ENCODE measurements at regions not wholly inside any gene's neighbourhood (a gene's known extent, or its start where the extent isn't known, plus 50 kb on each side); places are given as distances from the start of the nearest gene placed in this dataset.

- no peaks in the 10 kb centered on the region for H3F3A ChIP-seq (ENCODE audit: insufficient read depth)
- H2AFZ ChIP-seq (ENCODE audit: low read depth, low read length, severe bottlenecking): no peak overlapping the region
- H3K27ac ChIP-seq (ENCODE audit: low read depth, low read length): no peak overlapping the region
- no peak overlapping the region for H3K9ac ChIP-seq (ENCODE audit: low read length)
- H3K79me2 ChIP-seq (ENCODE audit: insufficient read depth, low read length): no peaks in the 10 kb centered on the region
- no peaks in the 10 kb centered on the region for H3K27me3 ChIP-seq (ENCODE audit: low read length)
- no peaks in the 10 kb centered on the region for H4K20me1 ChIP-seq (ENCODE audit: low read depth, low read length)
- no peaks in the 10 kb centered on the region for H3K36me3 ChIP-seq (ENCODE audit: low read length)
- TF ChIP-seq EZH2phosphoT487 (conservative IDR thresholded peaks at IDR 0.05; ENCODE audit: low read length): no peak
- no peak for TF ChIP-seq CTCF (IDR thresholded peaks at IDR 0.05; ENCODE audit: insufficient read depth, low read length, poor library complexity, severe bottlenecking)
- no peak overlapping the region for H3K4me3 ChIP-seq (ENCODE audit: insufficient read depth, low read length, poor library complexity, severe bottlenecking)
- no peaks in the 10 kb centered on the region for H3K9me2 ChIP-seq (replicated peaks; ENCODE audit: insufficient read depth, low read length)
- no peaks in the 10 kb centered on the region for H3K9me3 ChIP-seq (ENCODE audit: insufficient read depth, low read length)
- no peak overlapping the region for H3K4me2 ChIP-seq (ENCODE audit: low read depth, low read length, poor library complexity, severe bottlenecking)
Observed at GRCh38 chr5:103424026-103424425, 138.6 kb downstream of the NUDT12 start.

GRCh38 chr5:103422756-103423155 is 139.8 kb downstream of the NUDT12 start:
- H3K27me3 ChIP-seq (ENCODE audit: low read length): no peaks in the 10 kb centered on the region
- no peaks in the 10 kb centered on the region for H3K36me3 ChIP-seq (ENCODE audit: low read length)
- H3K79me2 ChIP-seq (ENCODE audit: insufficient read depth, low read length): no peaks in the 10 kb centered on the region
- H2AFZ ChIP-seq (ENCODE audit: low read depth, low read length, severe bottlenecking): no peak overlapping the region
- no peak overlapping the region for H3K4me3 ChIP-seq (ENCODE audit: insufficient read depth, low read length, poor library complexity, severe bottlenecking)
- H4K20me1 ChIP-seq (ENCODE audit: low read depth, low read length): no peaks in the 10 kb centered on the region
- no peak for TF ChIP-seq CTCF (IDR thresholded peaks at IDR 0.05; ENCODE audit: insufficient read depth, low read length, poor library complexity, severe bottlenecking)
- TF ChIP-seq EZH2phosphoT487 (conservative IDR thresholded peaks at IDR 0.05; ENCODE audit: low read length): no peak
- no peaks in the 10 kb centered on the region for H3F3A ChIP-seq (ENCODE audit: insufficient read depth)
- no peak overlapping the region for H3K4me2 ChIP-seq (ENCODE audit: low read depth, low read length, poor library complexity, severe bottlenecking)
- no peaks in the 10 kb centered on the region for H3K9me2 ChIP-seq (replicated peaks; ENCODE audit: insufficient read depth, low read length)
- H3K27ac ChIP-seq (ENCODE audit: low read depth, low read length): no peak overlapping the region
- H3K9me3 ChIP-seq (ENCODE audit: insufficient read depth, low read length): no peaks in the 10 kb centered on the region
- H3K9ac ChIP-seq (ENCODE audit: low read length): no peak overlapping the region

GRCh38 chr5:103414604-103415003 is 148.0 kb downstream of the NUDT12 start:
- Histone ChIP-seq H3K27me3 (ENCODE audit: low read length) (no peaks in the 10 kb centered on the region), H3K36me3 (ENCODE audit: low read length) (no peaks in the 10 kb centered on the region), H3K79me2 (ENCODE audit: insufficient read depth, low read length) (no peaks in the 10 kb centered on the region), H3F3A (ENCODE audit: insufficient read depth) (no peaks in the 10 kb centered on the region), H3K9me2 (replicated peaks; ENCODE audit: insufficient read depth, low read length) (no peaks in the 10 kb centered on the region), H3K4me2 (ENCODE audit: low read depth, low read length, poor library complexity, severe bottlenecking) (no peak overlapping the region), H4K20me1 (ENCODE audit: low read depth, low read length) (no peaks in the 10 kb centered on the region), H3K9me3 (ENCODE audit: insufficient read depth, low read length) (no peaks in the 10 kb centered on the region), H3K27ac (ENCODE audit: low read depth, low read length) (no peak overlapping the region), H2AFZ (ENCODE audit: low read depth, low read length, severe bottlenecking) (no peak overlapping the region), H3K9ac (ENCODE audit: low read length) (no peak overlapping the region), H3K4me3 (ENCODE audit: insufficient read depth, low read length, poor library complexity, severe bottlenecking) (no peak overlapping the region)
- TF ChIP-seq CTCF (IDR thresholded peaks at IDR 0.05; ENCODE audit: insufficient read depth, low read length, poor library complexity, severe bottlenecking) (no peak), EZH2phosphoT487 (conservative IDR thresholded peaks at IDR 0.05; ENCODE audit: low read length) (no peak)

Data from SU-DHL-6 (cell line).